T-cell (primary cell): ENCODE measurements at regions not wholly inside any gene's neighbourhood (a gene's known extent, or its start where the extent isn't known, plus 50 kb on each side); places are given as distances from the start of the nearest gene placed in this dataset.
A peak's percentile ranks its signal among the peaks of the same experiment; 100 is the strongest.

Experiments
- ATAC-seq, 4 experiments: fragments of 200-7000 bp in 3 of 4; fragments of 150-1000 bp in 1 of 4; cut with Tn5 transposase; replicated peaks in 1 of 4; 1 replicate in 3 of 4; 2 replicates in 1 of 4; pipeline ENCODE4 v1.10.0; 2021; ENCODE audit warnings: moderate library complexity in 3 of 4, mild to moderate bottlenecking in 2 of 4, moderate number of reproducible peaks in 1 of 4
- CTCF ChIA-PET, 2 donors: fragments of 300-600 bp; sonication (Branson Sonifier 250); formaldehyde crosslinking; loops; one replicate each; lab custom pipeline; 2022; ENCODE audit warnings: antibody characterized with exemption in 2 of 2; lab: Charles Lee
- POLR2A ChIA-PET, 2 donors: fragments of 300-600 bp; sonication (Branson Sonifier 250); formaldehyde crosslinking; loops; one replicate each; lab custom pipeline; 2022; ENCODE audit warnings: antibody characterized with exemption in 2 of 2; lab: Charles Lee
- DNase-seq, 35 experiments: peaks; one replicate each; pipeline versions ENCODE4 v3.0.0 to v3.0.0-alpha.2; 2013 to 2023
- H3K27ac ChIP-seq: one replicate; pipeline ENCODE4 v1.5.1; 2013; ENCODE audit warnings: low read length
- H3K27me3 ChIP-seq, 2 experiments: replicated peaks in 1 of 2; 1 replicate in 1 of 2; 2 replicates in 1 of 2; pipeline versions ENCODE4 v1.6.1 to v1.7.0; 2013; ENCODE audit warnings: low read length in 1 of 2, mixed read lengths in 1 of 2; ENCODE audit not compliant: control insufficient read depth in 2 of 2, insufficient read depth in 2 of 2; ENCODE audit errors: extremely low read depth in 1 of 2
- H3K36me3 ChIP-seq, 2 donors: 1 replicate in 1 of 2; 2 replicates in 1 of 2; pipeline versions ENCODE4 v1.6.1 to v1.7.0; 2013; ENCODE audit warnings: low read length in 1 of 2; ENCODE audit not compliant: control insufficient read depth in 2 of 2, insufficient read depth in 1 of 2; ENCODE audit errors: extremely low read depth in 1 of 2
- H3K4me1 ChIP-seq, 2 experiments: 1 replicate in 1 of 2; 2 replicates in 1 of 2; pipeline versions ENCODE4 v1.6.1 to v1.7.0; 2013; ENCODE audit warnings: low read length in 2 of 2, mixed read lengths in 1 of 2; ENCODE audit not compliant: insufficient read depth in 2 of 2, control insufficient read depth in 1 of 2; ENCODE audit errors: extremely low read depth in 1 of 2
- H3K4me3 ChIP-seq, 2 donors: 1 replicate in 1 of 2; 2 replicates in 1 of 2; pipeline versions ENCODE4 v1.5.1 to v1.7.0; 2013; ENCODE audit warnings: mild to moderate bottlenecking in 2 of 2, low read length in 1 of 2, moderate library complexity in 1 of 2; ENCODE audit not compliant: control insufficient read depth in 1 of 2; ENCODE audit errors: extremely low read depth in 1 of 2
- H3K9me3 ChIP-seq: 2 replicates; pipeline ENCODE4 v1.7.0; 2013
- H3K27ac Mint-ChIP-seq, 2 donors: one replicate each; pipeline ENCODE4 v1.8.0; 2020 to 2021; ENCODE audit warnings: mild to moderate bottlenecking in 2 of 2, mixed read lengths in 2 of 2
- H3K27me3 Mint-ChIP-seq, 2 donors: one replicate each; pipeline ENCODE4 v1.8.0; 2021 to 2022; ENCODE audit warnings: mixed read lengths in 2 of 2
- H3K36me3 Mint-ChIP-seq: one replicate; pipeline ENCODE4 v1.8.0; 2021; ENCODE audit warnings: mixed read lengths
- H3K4me1 Mint-ChIP-seq, 3 donors: one replicate each; pipeline ENCODE4 v1.8.0; 2020 to 2022; ENCODE audit warnings: mixed read lengths in 3 of 3, mild to moderate bottlenecking in 1 of 3
- H3K4me3 Mint-ChIP-seq, 3 donors: one replicate each; pipeline ENCODE4 v1.8.0; 2020 to 2022; ENCODE audit warnings: mild to moderate bottlenecking in 3 of 3, mixed read lengths in 3 of 3, moderate library complexity in 3 of 3
- H3K9me3 Mint-ChIP-seq, 3 donors: one replicate each; pipeline ENCODE4 v1.8.0; 2020 to 2022; ENCODE audit warnings: mixed read lengths in 3 of 3
- WGBS: methylation state at CpG from one replicate; pipeline ENCODE4 v1.1.5; 2013; ENCODE audit warnings: missing lambda C conversion rate; ENCODE audit not compliant: insufficient coverage; 5-methylcytosine and 5-hydroxymethylcytosine counted together

- no peaks in the 10 kb centered on the region for H3K36me3 ChIP-seq
- Mint-ChIP-seq H3K36me3 (no peaks in the 10 kb centered on the region), H3K9me3 (peaks cover 0 to 6% (median 0%) of the 10 kb centered on the region in 3 donors), H3K4me1 (peaks cover 32 to 41% (median 35%) of the 10 kb centered on the region in 3 donors), H3K27me3 (no peaks in the 10 kb centered on the region), H3K27ac (no peak overlapping the region), H3K4me3 (no peak overlapping the region)
- ChIA-PET POLR2A (no interaction called here), CTCF (interaction anchor here in 1 of 2 donors (1.1 kb wide), 1 partner anchor 16 kb away, joined by 3 read pairs; no protein-coding TSS in a partner anchor)
- WGBS = 85% methylated on average over 4 of the region's 6 CpGs
- H3K27me3 ChIP-seq = no peaks in the 10 kb centered on the region
- ATAC-seq (no peak), DNase-seq (no peak)
- peaks cover 11 to 19% of the 10 kb centered on the region in 2 experiments for H3K4me1 ChIP-seq
- H3K9me3 ChIP-seq = no peaks in the 10 kb centered on the region
- H3K27ac ChIP-seq = no peak overlapping the region
- H3K4me3 ChIP-seq = no peak overlapping the region
These were observed 60.3 kb upstream of the KLF3 start for GRCh38 chr4:38603652-38604051.

- peaks cover 0 to 3% (median 0%) of the 10 kb centered on the region in 3 donors for H3K9me3 Mint-ChIP-seq
- Histone ChIP-seq H3K9me3 (no peaks in the 10 kb centered on the region), H3K36me3 (no peaks in the 10 kb centered on the region), H3K4me3 (no peak overlapping the region), H3K4me1 (peaks cover 15 to 24% of the 10 kb centered on the region in 2 experiments), H3K27ac (no peak overlapping the region), H3K27me3 (no peaks in the 10 kb centered on the region)
- H3K36me3 Mint-ChIP-seq = no peaks in the 10 kb centered on the region
- DNase-seq (no peak), ATAC-seq (no peak)
- no peak overlapping the region for H3K4me3 Mint-ChIP-seq
- H3K27me3 Mint-ChIP-seq = no peaks in the 10 kb centered on the region
- WGBS = 46% methylated on average over 2 of the region's 6 CpGs
- CTCF ChIA-PET = no interaction called here
- POLR2A ChIA-PET = no interaction called here
- peaks cover 40 to 42% (median 40%) of the 10 kb centered on the region in 3 donors for H3K4me1 Mint-ChIP-seq
- H3K27ac Mint-ChIP-seq = peak overlapping the region; percentile 44 to 64
These were observed 58.7 kb upstream of the KLF3 start for GRCh38 chr4:38605181-38605752.

- Mint-ChIP-seq H3K27me3 (no peaks in the 10 kb centered on the region), H3K4me1 (peaks cover 43 to 45% (median 44%) of the 10 kb centered on the region in 3 donors), H3K36me3 (no peaks in the 10 kb centered on the region), H3K27ac (peak overlapping the region; percentile 50 to 64), H3K9me3 (no peaks in the 10 kb centered on the region), H3K4me3 (no peak overlapping the region)
- DNase-seq (no peak), ATAC-seq (no peak)
- 79% methylated on average over 6 of the region's 12 CpGs for WGBS
- CTCF ChIA-PET = no interaction called here
- no peak overlapping the region for H3K4me3 ChIP-seq
- POLR2A ChIA-PET = no interaction called here
- H3K27me3 ChIP-seq = no peaks in the 10 kb centered on the region
- H3K36me3 ChIP-seq = no peaks in the 10 kb centered on the region
- no peaks in the 10 kb centered on the region for H3K9me3 ChIP-seq
- H3K4me1 ChIP-seq = peaks cover 15 to 24% of the 10 kb centered on the region in 2 experiments
- no peak overlapping the region for H3K27ac ChIP-seq
These were observed 58.0 kb upstream of the KLF3 start for GRCh38 chr4:38605753-38606586.

- DNase-seq (peak in 1 of 35 experiments; percentile 51), ATAC-seq (no peak)
- H3K36me3 Mint-ChIP-seq = no peaks in the 10 kb centered on the region
- 100% methylated on average over 6 of the region's 8 CpGs for WGBS
- H3K4me3 Mint-ChIP-seq = no peak overlapping the region
- ChIA-PET POLR2A (no interaction called here), CTCF (no interaction called here)
- Histone ChIP-seq H3K4me3 (no peak overlapping the region), H3K4me1 (peaks cover 15 to 24% of the 10 kb centered on the region in 2 experiments), H3K27me3 (no peaks in the 10 kb centered on the region), H3K9me3 (no peaks in the 10 kb centered on the region), H3K36me3 (no peaks in the 10 kb centered on the region), H3K27ac (no peak overlapping the region)
- H3K4me1 Mint-ChIP-seq = peaks cover 45 to 47% (median 47%) of the 10 kb centered on the region in 3 donors
- H3K27ac Mint-ChIP-seq = peak overlapping the region in 1 of 2 donors; percentile 50
- H3K9me3 Mint-ChIP-seq = no peaks in the 10 kb centered on the region
- H3K27me3 Mint-ChIP-seq = no peaks in the 10 kb centered on the region
These were observed 57.5 kb upstream of the KLF3 start for GRCh38 chr4:38606587-38606905.

GRCh38 chr4:38609614-38610013, 54.4 kb upstream of the KLF3 start:
- no peak for ATAC-seq
- Histone ChIP-seq H3K9me3 (no peaks in the 10 kb centered on the region), H3K27me3 (no peaks in the 10 kb centered on the region), H3K27ac (no peak overlapping the region), H3K4me3 (no peak overlapping the region), H3K4me1 (peaks cover 15 to 24% of the 10 kb centered on the region in 2 experiments), H3K36me3 (no peaks in the 10 kb centered on the region)
- POLR2A ChIA-PET = no interaction called here
- WGBS = 15% methylated on average over 2 of the region's 3 CpGs
- no peak for DNase-seq
- Mint-ChIP-seq H3K36me3 (no peaks in the 10 kb centered on the region), H3K27ac (no peak overlapping the region), H3K27me3 (no peaks in the 10 kb centered on the region), H3K4me1 (peaks cover 49 to 52% (median 50%) of the 10 kb centered on the region in 3 donors), H3K9me3 (no peaks in the 10 kb centered on the region), H3K4me3 (no peak overlapping the region)
- CTCF ChIA-PET = no interaction called here

- ChIA-PET CTCF (no interaction called here), POLR2A (no interaction called here)
- ATAC-seq (no peak), DNase-seq (no peak)
- WGBS = 93% methylated on average over 2 of the region's 5 CpGs
- Mint-ChIP-seq H3K27ac (no peak overlapping the region), H3K4me1 (peaks cover 44 to 46% (median 45%) of the 10 kb centered on the region in 3 donors), H3K27me3 (no peaks in the 10 kb centered on the region), H3K4me3 (no peak overlapping the region), H3K36me3 (no peaks in the 10 kb centered on the region), H3K9me3 (no peaks in the 10 kb centered on the region)
- Histone ChIP-seq H3K4me1 (peaks cover 12 to 19% of the 10 kb centered on the region in 2 experiments), H3K4me3 (no peak overlapping the region), H3K27ac (no peak overlapping the region), H3K9me3 (no peaks in the 10 kb centered on the region), H3K27me3 (no peaks in the 10 kb centered on the region), H3K36me3 (no peaks in the 10 kb centered on the region)
These were observed 53.5 kb upstream of the KLF3 start for GRCh38 chr4:38610521-38610920.
